GM23338 (cell line): ENCODE measurements at regions not wholly inside any gene's neighbourhood (a gene's known extent, or its start where the extent isn't known, plus 50 kb on each side); places are given as distances from the start of the nearest gene placed in this dataset.

Experiments used
- ATAC-seq: fragments of 200-7000 bp; cut with Tn5 transposase; 3 replicates; pipeline ENCODE4 v1.9.1; 2020
- DNase-seq: peaks from one replicate; pipeline ENCODE4 v3.0.0-alpha.2; 2015; ENCODE audit warnings: low spot score
- H2AFZ ChIP-seq: fragments of 200-600 bp; sonication (generic); 2 replicates; pipeline ENCODE4 v1.8.0; 2016; ENCODE audit warnings: antibody characterized with exemption, mild to moderate bottlenecking, moderate library complexity
- H3F3A ChIP-seq: fragments of 200-600 bp; sonication (generic); replicated peaks from 2 replicates; pipeline ENCODE4 v1.8.0; 2017; ENCODE audit warnings: antibody characterized with exemption, mixed run types, low read depth
- H3K27ac ChIP-seq: fragments of 200-600 bp; sonication (generic); 2 replicates; pipeline ENCODE4 v1.6.1; 2016; ENCODE audit warnings: low read depth
- H3K27me3 ChIP-seq: fragments of 200-600 bp; sonication (generic); 2 replicates; pipeline ENCODE4 v1.8.0; 2016; ENCODE audit warnings: mild to moderate bottlenecking, mixed run types, moderate library complexity; ENCODE audit not compliant: insufficient read depth
- H3K36me3 ChIP-seq: fragments of 200-600 bp; sonication (generic); 2 replicates; pipeline ENCODE4 v1.8.0; 2016; ENCODE audit warnings: mild to moderate bottlenecking; ENCODE audit not compliant: insufficient read depth
- H3K4me1 ChIP-seq: fragments of 200-600 bp; sonication (generic); 2 replicates; pipeline ENCODE4 v1.8.0; 2016; ENCODE audit warnings: mild to moderate bottlenecking, moderate library complexity; ENCODE audit not compliant: insufficient read depth
- H3K4me2 ChIP-seq: fragments of 200-600 bp; sonication (generic); 2 replicates; pipeline ENCODE4 v1.7.1; 2017; ENCODE audit warnings: mixed run types
- H3K4me3 ChIP-seq: fragments of 200-600 bp; sonication (generic); 2 replicates; pipeline ENCODE4 v1.6.1; 2016; ENCODE audit warnings: mixed run types
- H3K79me2 ChIP-seq: fragments of 200-600 bp; sonication (generic); replicated peaks from 2 replicates; pipeline ENCODE4 v1.8.0; 2017; ENCODE audit warnings: mild to moderate bottlenecking; ENCODE audit not compliant: insufficient read depth
- H3K9me2 ChIP-seq: fragments of 200-600 bp; sonication (generic); 2 replicates; pipeline ENCODE4 v1.8.0; 2017; ENCODE audit not compliant: insufficient read depth
- H4K20me1 ChIP-seq: fragments of 200-600 bp; sonication (generic); replicated peaks from 2 replicates; pipeline ENCODE4 v1.8.0; 2017; ENCODE audit warnings: mild to moderate bottlenecking; ENCODE audit not compliant: insufficient read depth
- H3K27ac Mint-ChIP-seq: 2 replicates; pipeline ENCODE4 v1.8.0; 2020; ENCODE audit warnings: inconsistent platforms, mild to moderate bottlenecking, moderate library complexity, mixed read lengths
- H3K27me3 Mint-ChIP-seq: 3 replicates; pipeline ENCODE4 v1.8.0; 2022; ENCODE audit warnings: low read depth, mild to moderate bottlenecking, moderate library complexity, mixed read lengths, inconsistent platforms; ENCODE audit not compliant: insufficient read depth, poor library complexity
- H3K36me3 Mint-ChIP-seq: 3 replicates; pipeline ENCODE4 v1.8.0; 2021; ENCODE audit warnings: low read depth, mild to moderate bottlenecking, inconsistent platforms, moderate library complexity, mixed read lengths
- H3K4me1 Mint-ChIP-seq: 3 replicates; pipeline ENCODE4 v1.8.0; 2020; ENCODE audit warnings: mild to moderate bottlenecking, inconsistent platforms, mixed read lengths
- H3K4me3 Mint-ChIP-seq: 3 replicates; pipeline ENCODE4 v1.8.0; 2021; ENCODE audit warnings: moderate library complexity, mild to moderate bottlenecking, inconsistent platforms, mixed read lengths
- H3K9me3 Mint-ChIP-seq: 3 replicates; pipeline ENCODE4 v1.8.0; 2020; ENCODE audit warnings: moderate library complexity, mild to moderate bottlenecking, inconsistent platforms, mixed read lengths
- CREB1 ChIP-seq: fragments of 250-450 bp; sonication (Bioruptor Pico); IDR thresholded peaks from 2 replicates; pipeline ENCODE4 v1.5.0; 2020; ENCODE audit warnings: low read depth, mild to moderate bottlenecking, moderate library complexity
- CTCF ChIP-seq, 2 experiments: fragments of 200-600 bp in 1 of 2; sonication (generic) in 1 of 2; conservative IDR thresholded peaks; 2 replicates each; pipeline versions ENCODE4 v1.5.1 to v1.6.1; 2016 to 2017; ENCODE audit warnings: antibody characterized with exemption in 2 of 2, low read depth in 2 of 2, mild to moderate bottlenecking in 2 of 2, moderate library complexity in 1 of 2
- EZH2 ChIP-seq: fragments of 200-600 bp; sonication (generic); IDR thresholded peaks from one replicate; pipeline ENCODE4 v1.8.0; 2017; ENCODE audit warnings: antibody characterized with exemption, mild to moderate bottlenecking, low read depth; ENCODE audit not compliant: unreplicated experiment
- EZH2phosphoT487 ChIP-seq: fragments of 200-600 bp; sonication (generic); IDR thresholded peaks from one replicate; pipeline ENCODE4 v1.8.1; 2018; ENCODE audit warnings: antibody characterized with exemption; ENCODE audit not compliant: unreplicated experiment
- JUNB ChIP-seq: IDR thresholded peaks from one replicate; pipeline ENCODE4 v1.6.1; 2016; ENCODE audit warnings: antibody characterized with exemption; ENCODE audit not compliant: unreplicated experiment
- NANOG ChIP-seq: IDR thresholded peaks from 2 replicates; pipeline ENCODE4 v1.6.1; 2016; ENCODE audit warnings: antibody characterized with exemption, borderline replicate concordance
- POLR2AphosphoS5 ChIP-seq: IDR thresholded peaks from 2 replicates; pipeline ENCODE4 v1.6.1; 2016; ENCODE audit warnings: antibody characterized with exemption, low read depth
- REST ChIP-seq: IDR thresholded peaks from one replicate; pipeline ENCODE4 v1.6.1; 2018; ENCODE audit warnings: antibody characterized with exemption; ENCODE audit not compliant: unreplicated experiment
- STAT1 ChIP-seq: IDR thresholded peaks from one replicate; pipeline ENCODE4 v1.6.1; 2016; ENCODE audit warnings: antibody characterized with exemption; ENCODE audit not compliant: unreplicated experiment
- ZNF114 ChIP-seq: fragments of 250-450 bp; sonication (Bioruptor Pico); IDR thresholded peaks from 2 replicates; pipeline ENCODE4 v1.5.0; 2020; ENCODE audit warnings: mild to moderate bottlenecking, moderate library complexity
- ZNF331 ChIP-seq: fragments of 250-450 bp; sonication (Bioruptor Pico); IDR thresholded peaks from 2 replicates; pipeline ENCODE4 v1.5.0; 2020; ENCODE audit warnings: low read depth, mild to moderate bottlenecking, moderate library complexity
- TF ChIP-seq, protein P1 (sequence below): fragments of 250-450 bp; sonication (Bioruptor Pico); IDR thresholded peaks from 2 replicates; pipeline ENCODE4 v1.5.0; 2020; ENCODE audit warnings: mild to moderate bottlenecking, moderate library complexity
- TF ChIP-seq, protein P2 (sequence below): IDR thresholded peaks from 2 replicates; pipeline ENCODE4 v1.6.1; 2016; ENCODE audit warnings: antibody characterized with exemption

DNA sequence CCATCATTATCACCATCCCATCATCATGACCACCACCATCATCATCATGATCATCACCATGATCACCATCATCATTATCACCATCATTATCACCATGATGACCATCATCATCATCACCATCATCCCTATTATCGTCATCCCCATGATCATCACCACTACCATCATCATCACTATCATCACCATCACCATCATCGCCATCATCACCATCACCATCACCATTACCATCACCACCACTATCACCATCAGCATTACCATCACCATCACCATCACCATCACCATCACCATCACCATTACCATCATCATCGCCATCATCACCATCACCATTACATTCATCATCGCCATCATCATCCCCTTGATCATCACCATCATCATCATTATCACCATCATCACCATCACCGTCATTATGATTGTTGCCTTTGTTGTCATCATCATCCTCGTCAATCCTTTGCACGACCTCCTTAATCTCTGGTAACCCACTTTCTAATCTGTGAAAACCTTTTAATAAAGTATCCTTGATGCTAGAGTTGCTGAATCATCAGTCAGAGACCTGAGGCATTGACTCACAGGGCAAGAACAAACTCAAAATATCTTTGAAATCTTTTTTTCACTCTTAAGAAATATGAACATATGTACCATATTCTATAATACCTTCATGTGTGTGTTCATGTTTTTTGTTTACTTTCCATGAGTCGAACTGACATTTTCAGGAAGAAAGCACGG, 116.3 kb upstream of the FOXF1 start:
- no peak for TF ChIP-seq EZH2
- TF ChIP-seq, protein P1, sequence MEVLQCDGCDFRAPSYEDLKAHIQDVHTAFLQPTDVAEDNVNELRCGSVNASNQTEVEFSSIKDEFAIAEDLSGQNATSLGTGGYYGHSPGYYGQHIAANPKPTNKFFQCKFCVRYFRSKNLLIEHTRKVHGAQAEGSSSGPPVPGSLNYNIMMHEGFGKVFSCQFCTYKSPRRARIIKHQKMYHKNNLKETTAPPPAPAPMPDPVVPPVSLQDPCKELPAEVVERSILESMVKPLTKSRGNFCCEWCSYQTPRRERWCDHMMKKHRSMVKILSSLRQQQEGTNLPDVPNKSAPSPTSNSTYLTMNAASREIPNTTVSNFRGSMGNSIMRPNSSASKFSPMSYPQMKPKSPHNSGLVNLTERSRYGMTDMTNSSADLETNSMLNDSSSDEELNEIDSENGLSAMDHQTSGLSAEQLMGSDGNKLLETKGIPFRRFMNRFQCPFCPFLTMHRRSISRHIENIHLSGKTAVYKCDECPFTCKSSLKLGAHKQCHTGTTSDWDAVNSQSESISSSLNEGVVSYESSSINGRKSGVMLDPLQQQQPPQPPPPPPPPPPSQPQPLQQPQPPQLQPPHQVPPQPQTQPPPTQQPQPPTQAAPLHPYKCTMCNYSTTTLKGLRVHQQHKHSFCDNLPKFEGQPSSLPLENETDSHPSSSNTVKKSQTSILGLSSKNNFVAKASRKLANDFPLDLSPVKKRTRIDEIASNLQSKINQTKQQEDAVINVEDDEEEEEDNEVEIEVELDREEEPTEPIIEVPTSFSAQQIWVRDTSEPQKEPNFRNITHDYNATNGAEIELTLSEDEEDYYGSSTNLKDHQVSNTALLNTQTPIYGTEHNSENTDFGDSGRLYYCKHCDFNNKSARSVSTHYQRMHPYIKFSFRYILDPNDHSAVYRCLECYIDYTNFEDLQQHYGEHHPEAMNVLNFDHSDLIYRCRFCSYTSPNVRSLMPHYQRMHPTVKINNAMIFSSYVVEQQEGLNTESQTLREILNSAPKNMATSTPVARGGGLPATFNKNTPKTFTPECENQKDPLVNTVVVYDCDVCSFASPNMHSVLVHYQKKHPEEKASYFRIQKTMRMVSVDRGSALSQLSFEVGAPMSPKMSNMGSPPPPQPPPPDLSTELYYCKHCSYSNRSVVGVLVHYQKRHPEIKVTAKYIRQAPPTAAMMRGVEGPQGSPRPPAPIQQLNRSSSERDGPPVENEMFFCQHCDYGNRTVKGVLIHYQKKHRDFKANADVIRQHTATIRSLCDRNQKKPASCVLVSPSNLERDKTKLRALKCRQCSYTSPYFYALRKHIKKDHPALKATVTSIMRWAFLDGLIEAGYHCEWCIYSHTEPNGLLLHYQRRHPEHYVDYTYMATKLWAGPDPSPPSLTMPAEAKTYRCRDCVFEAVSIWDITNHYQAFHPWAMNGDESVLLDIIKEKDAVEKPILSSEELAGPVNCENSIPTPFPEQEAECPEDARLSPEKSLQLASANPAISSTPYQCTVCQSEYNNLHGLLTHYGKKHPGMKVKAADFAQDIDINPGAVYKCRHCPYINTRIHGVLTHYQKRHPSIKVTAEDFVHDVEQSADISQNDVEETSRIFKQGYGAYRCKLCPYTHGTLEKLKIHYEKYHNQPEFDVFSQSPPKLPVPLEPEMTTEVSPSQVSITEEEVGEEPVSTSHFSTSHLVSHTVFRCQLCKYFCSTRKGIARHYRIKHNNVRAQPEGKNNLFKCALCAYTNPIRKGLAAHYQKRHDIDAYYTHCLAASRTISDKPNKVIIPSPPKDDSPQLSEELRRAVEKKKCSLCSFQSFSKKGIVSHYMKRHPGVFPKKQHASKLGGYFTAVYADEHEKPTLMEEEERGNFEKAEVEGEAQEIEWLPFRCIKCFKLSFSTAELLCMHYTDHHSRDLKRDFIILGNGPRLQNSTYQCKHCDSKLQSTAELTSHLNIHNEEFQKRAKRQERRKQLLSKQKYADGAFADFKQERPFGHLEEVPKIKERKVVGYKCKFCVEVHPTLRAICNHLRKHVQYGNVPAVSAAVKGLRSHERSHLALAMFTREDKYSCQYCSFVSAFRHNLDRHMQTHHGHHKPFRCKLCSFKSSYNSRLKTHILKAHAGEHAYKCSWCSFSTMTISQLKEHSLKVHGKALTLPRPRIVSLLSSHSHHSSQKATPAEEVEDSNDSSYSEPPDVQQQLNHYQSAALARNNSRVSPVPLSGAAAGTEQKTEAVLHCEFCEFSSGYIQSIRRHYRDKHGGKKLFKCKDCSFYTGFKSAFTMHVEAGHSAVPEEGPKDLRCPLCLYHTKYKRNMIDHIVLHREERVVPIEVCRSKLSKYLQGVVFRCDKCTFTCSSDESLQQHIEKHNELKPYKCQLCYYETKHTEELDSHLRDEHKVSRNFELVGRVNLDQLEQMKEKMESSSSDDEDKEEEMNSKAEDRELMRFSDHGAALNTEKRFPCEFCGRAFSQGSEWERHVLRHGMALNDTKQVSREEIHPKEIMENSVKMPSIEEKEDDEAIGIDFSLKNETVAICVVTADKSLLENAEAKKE (CRISPR knock-in tag) = no peak
- no peak for TF ChIP-seq CREB1
- no peak for TF ChIP-seq REST
- TF ChIP-seq ZNF114 (CRISPR knock-in tag) = no peak
- no peak for TF ChIP-seq NANOG
- no peak for TF ChIP-seq JUNB
- TF ChIP-seq CTCF (conservative IDR thresholded peaks at IDR 0.05; ENCODE audit: low read depth in 2 of 2) = no peak
- TF ChIP-seq POLR2AphosphoS5 = no peak
- no peak for TF ChIP-seq ZNF331
- TF ChIP-seq, protein P2, sequence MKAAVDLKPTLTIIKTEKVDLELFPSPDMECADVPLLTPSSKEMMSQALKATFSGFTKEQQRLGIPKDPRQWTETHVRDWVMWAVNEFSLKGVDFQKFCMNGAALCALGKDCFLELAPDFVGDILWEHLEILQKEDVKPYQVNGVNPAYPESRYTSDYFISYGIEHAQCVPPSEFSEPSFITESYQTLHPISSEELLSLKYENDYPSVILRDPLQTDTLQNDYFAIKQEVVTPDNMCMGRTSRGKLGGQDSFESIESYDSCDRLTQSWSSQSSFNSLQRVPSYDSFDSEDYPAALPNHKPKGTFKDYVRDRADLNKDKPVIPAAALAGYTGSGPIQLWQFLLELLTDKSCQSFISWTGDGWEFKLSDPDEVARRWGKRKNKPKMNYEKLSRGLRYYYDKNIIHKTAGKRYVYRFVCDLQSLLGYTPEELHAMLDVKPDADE = no peak
- TF ChIP-seq EZH2phosphoT487 = no peak
- TF ChIP-seq STAT1 = no peak
- H3K27me3 ChIP-seq = no peaks in the 10 kb centered on the region
- no peak overlapping the region for H3K4me3 ChIP-seq
- no peaks in the 10 kb centered on the region for H3K36me3 ChIP-seq
- no peak overlapping the region for H2AFZ ChIP-seq
- Mint-ChIP-seq H3K27ac (no peak overlapping the region), H3K9me3 (no peaks in the 10 kb centered on the region), H3K4me1 (peaks cover 16% of the 10 kb centered on the region), H3K27me3 (peaks cover 8% of the 10 kb centered on the region), H3K4me3 (no peak overlapping the region), H3K36me3 (no peaks in the 10 kb centered on the region)
- DNase-seq (no peak), ATAC-seq (no peak)
- no peaks in the 10 kb centered on the region for H3K79me2 ChIP-seq
- H3K27ac ChIP-seq = no peak overlapping the region
- H3F3A ChIP-seq = no peaks in the 10 kb centered on the region
- H3K4me1 ChIP-seq = peaks cover 11% of the 10 kb centered on the region; the same call in 1 of the 2 replicates
- peaks cover 14% of the 10 kb centered on the region; the same call in 1 of the 2 replicates for H3K9me2 ChIP-seq
- no peaks in the 10 kb centered on the region for H4K20me1 ChIP-seq
- no peak overlapping the region for H3K4me2 ChIP-seq
